ENCODE measurements at regions not wholly inside any gene's neighbourhood (a gene's known extent, or its start where the extent isn't known, plus 50 kb on each side); places are given as distances from the start of the nearest gene placed in this dataset.

DNA sequence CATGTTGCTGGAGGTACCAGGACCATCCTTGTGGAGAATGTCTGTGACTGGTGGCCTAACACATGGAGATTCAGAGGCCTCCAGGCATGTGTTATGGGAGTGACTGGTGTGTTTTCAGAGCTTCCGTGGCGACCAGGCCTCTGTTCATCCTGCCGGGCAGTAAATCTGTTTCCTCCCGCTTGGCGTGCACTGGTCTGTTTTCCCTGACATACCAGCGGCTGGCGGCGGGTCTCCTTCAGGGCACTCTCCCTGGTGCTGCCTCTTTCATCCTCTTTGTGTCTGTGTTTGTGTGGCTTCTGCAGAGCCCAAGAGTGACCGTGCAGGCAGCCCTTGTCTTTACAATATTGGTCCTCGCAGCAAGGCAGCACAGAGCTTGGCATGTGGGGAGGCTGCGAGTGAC is 385.1 kb upstream of the MKI67 start:
- H3K27ac ChIP-seq (ENCODE audit: low read length) = no peak overlapping the region
- no peak overlapping the region for H3K9ac ChIP-seq (ENCODE audit: low read length)
- H3K27me3 ChIP-seq (ENCODE audit: insufficient read depth, low read depth, low read length) = no peaks in the 10 kb centered on the region
- no peaks in the 10 kb centered on the region for H4K20me1 ChIP-seq (ENCODE audit: insufficient read depth)
- no peaks in the 10 kb centered on the region for H3K9me2 ChIP-seq (ENCODE audit: insufficient read depth, low read length)
- no peak overlapping the region for H3K4me2 ChIP-seq (ENCODE audit: low read length)
- H3K79me2 ChIP-seq (replicated peaks; ENCODE audit: insufficient read depth, low read length) = no peaks in the 10 kb centered on the region
- H3F3A ChIP-seq (ENCODE audit: insufficient read depth, low read length, poor library complexity, severe bottlenecking) = no peaks in the 10 kb centered on the region
- no peaks in the 10 kb centered on the region for H3K9me3 ChIP-seq (ENCODE audit: low read length)
- no peaks in the 10 kb centered on the region for H3K36me3 ChIP-seq (ENCODE audit: insufficient read depth, low read length)
- TF ChIP-seq RAD21 (conservative IDR thresholded peaks at IDR 0.05) = no peak
- H3K4me3 ChIP-seq (ENCODE audit: low read length) = no peak overlapping the region
- H2AFZ ChIP-seq (ENCODE audit: low read depth, low read length) = no peak overlapping the region

DNA sequence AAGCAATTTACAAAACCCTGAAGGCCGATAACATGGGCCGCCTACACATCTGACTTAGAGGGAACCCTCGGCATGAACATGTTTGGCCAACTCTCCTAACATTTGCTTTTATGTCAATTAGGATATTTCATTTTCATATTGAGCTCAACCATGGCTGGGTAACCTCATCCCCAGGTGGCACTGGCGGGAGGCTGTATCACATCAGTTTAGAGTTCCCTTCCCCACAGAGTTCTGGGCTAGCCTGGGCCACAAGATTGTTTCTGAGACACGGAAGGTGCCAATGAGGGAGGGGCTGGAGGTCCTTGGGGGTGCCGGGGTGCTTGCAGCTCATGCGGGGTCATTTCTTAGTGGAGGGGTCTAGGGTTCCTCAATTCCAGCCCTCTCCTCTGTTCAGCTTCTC is 386.5 kb upstream of the MKI67 start:
- no peaks in the 10 kb centered on the region for H3K79me2 ChIP-seq (replicated peaks; ENCODE audit: insufficient read depth, low read length)
- no peak overlapping the region for H2AFZ ChIP-seq (ENCODE audit: low read depth, low read length)
- H3K27ac ChIP-seq (ENCODE audit: low read length) = no peak overlapping the region
- H3K9me2 ChIP-seq (ENCODE audit: insufficient read depth, low read length) = no peaks in the 10 kb centered on the region
- no peaks in the 10 kb centered on the region for H3K36me3 ChIP-seq (ENCODE audit: insufficient read depth, low read length)
- H3K27me3 ChIP-seq (ENCODE audit: insufficient read depth, low read depth, low read length) = no peaks in the 10 kb centered on the region
- no peaks in the 10 kb centered on the region for H4K20me1 ChIP-seq (ENCODE audit: insufficient read depth)
- no peak overlapping the region for H3K4me3 ChIP-seq (ENCODE audit: low read length)
- H3K9ac ChIP-seq (ENCODE audit: low read length) = no peak overlapping the region
- TF ChIP-seq MXI1 (conservative IDR thresholded peaks at IDR 0.05; ENCODE audit: poor library complexity, severe bottlenecking) (no peak), EP300 (conservative IDR thresholded peaks at IDR 0.05; ENCODE audit: poor library complexity, severe bottlenecking) (no peak), SMC3 (conservative IDR thresholded peaks at IDR 0.05; ENCODE audit: poor library complexity) (no peak), RAD21 (conservative IDR thresholded peaks at IDR 0.05) (no peak), POLR2AphosphoS5 (IDR thresholded peaks at IDR 0.05) (no peak), EZH2 (IDR thresholded peaks at IDR 0.05; ENCODE audit: borderline replicate concordance, insufficient read depth, low read length, poor library complexity, severe bottlenecking) (no peak), TAF1 (IDR thresholded peaks at IDR 0.05; ENCODE audit: low read depth) (no peak)
- TF ChIP-seq, protein P1, sequence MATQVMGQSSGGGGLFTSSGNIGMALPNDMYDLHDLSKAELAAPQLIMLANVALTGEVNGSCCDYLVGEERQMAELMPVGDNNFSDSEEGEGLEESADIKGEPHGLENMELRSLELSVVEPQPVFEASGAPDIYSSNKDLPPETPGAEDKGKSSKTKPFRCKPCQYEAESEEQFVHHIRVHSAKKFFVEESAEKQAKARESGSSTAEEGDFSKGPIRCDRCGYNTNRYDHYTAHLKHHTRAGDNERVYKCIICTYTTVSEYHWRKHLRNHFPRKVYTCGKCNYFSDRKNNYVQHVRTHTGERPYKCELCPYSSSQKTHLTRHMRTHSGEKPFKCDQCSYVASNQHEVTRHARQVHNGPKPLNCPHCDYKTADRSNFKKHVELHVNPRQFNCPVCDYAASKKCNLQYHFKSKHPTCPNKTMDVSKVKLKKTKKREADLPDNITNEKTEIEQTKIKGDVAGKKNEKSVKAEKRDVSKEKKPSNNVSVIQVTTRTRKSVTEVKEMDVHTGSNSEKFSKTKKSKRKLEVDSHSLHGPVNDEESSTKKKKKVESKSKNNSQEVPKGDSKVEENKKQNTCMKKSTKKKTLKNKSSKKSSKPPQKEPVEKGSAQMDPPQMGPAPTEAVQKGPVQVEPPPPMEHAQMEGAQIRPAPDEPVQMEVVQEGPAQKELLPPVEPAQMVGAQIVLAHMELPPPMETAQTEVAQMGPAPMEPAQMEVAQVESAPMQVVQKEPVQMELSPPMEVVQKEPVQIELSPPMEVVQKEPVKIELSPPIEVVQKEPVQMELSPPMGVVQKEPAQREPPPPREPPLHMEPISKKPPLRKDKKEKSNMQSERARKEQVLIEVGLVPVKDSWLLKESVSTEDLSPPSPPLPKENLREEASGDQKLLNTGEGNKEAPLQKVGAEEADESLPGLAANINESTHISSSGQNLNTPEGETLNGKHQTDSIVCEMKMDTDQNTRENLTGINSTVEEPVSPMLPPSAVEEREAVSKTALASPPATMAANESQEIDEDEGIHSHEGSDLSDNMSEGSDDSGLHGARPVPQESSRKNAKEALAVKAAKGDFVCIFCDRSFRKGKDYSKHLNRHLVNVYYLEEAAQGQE (IDR thresholded peaks at IDR 0.05; ENCODE audit: borderline replicate concordance) = no peak
- TF ChIP-seq, protein P2, sequence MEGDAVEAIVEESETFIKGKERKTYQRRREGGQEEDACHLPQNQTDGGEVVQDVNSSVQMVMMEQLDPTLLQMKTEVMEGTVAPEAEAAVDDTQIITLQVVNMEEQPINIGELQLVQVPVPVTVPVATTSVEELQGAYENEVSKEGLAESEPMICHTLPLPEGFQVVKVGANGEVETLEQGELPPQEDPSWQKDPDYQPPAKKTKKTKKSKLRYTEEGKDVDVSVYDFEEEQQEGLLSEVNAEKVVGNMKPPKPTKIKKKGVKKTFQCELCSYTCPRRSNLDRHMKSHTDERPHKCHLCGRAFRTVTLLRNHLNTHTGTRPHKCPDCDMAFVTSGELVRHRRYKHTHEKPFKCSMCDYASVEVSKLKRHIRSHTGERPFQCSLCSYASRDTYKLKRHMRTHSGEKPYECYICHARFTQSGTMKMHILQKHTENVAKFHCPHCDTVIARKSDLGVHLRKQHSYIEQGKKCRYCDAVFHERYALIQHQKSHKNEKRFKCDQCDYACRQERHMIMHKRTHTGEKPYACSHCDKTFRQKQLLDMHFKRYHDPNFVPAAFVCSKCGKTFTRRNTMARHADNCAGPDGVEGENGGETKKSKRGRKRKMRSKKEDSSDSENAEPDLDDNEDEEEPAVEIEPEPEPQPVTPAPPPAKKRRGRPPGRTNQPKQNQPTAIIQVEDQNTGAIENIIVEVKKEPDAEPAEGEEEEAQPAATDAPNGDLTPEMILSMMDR (IDR thresholded peaks at IDR 0.05; ENCODE audit: poor library complexity, severe bottlenecking) = no peak
- H3F3A ChIP-seq (ENCODE audit: insufficient read depth, low read length, poor library complexity, severe bottlenecking) = no peaks in the 10 kb centered on the region
- H3K4me2 ChIP-seq (ENCODE audit: low read length) = no peak overlapping the region
- no peaks in the 10 kb centered on the region for H3K9me3 ChIP-seq (ENCODE audit: low read length)

DNA sequence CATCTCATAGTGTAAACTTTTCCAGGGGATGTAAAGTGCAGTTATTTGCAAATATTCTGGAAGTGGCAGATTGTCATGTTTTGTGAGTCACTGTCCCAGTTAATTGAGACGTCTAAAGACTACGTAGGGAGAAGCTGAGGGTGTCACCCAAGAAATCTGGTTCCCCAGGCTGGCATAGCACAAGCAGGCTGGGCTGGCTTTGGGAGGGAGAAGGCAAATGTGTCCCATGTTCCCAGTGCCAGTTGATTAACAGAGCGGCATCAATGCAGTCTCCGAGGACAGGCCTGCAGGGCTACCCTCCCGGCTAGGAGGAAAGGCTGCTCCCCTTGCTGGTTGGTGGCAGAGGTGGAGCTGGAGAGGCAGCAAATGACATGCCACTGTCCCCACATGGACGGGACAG is 388.3 kb upstream of the MKI67 start:
- H3K9me2 ChIP-seq (ENCODE audit: insufficient read depth, low read length) = no peaks in the 10 kb centered on the region
- H3K27ac ChIP-seq (ENCODE audit: low read length) = no peak overlapping the region
- no peaks in the 10 kb centered on the region for H3K36me3 ChIP-seq (ENCODE audit: insufficient read depth, low read length)
- no peaks in the 10 kb centered on the region for H3K79me2 ChIP-seq (replicated peaks; ENCODE audit: insufficient read depth, low read length)
- no peaks in the 10 kb centered on the region for H3K27me3 ChIP-seq (ENCODE audit: insufficient read depth, low read depth, low read length)
- H4K20me1 ChIP-seq (ENCODE audit: insufficient read depth) = no peaks in the 10 kb centered on the region
- H3K4me3 ChIP-seq (ENCODE audit: low read length) = no peak overlapping the region
- no peaks in the 10 kb centered on the region for H3K9me3 ChIP-seq (ENCODE audit: low read length)
- no peak overlapping the region for H2AFZ ChIP-seq (ENCODE audit: low read depth, low read length)
- no peak overlapping the region for H3K9ac ChIP-seq (ENCODE audit: low read length)
- H3F3A ChIP-seq (ENCODE audit: insufficient read depth, low read length, poor library complexity, severe bottlenecking) = no peaks in the 10 kb centered on the region
- no peak for TF ChIP-seq MXI1 (conservative IDR thresholded peaks at IDR 0.05; ENCODE audit: poor library complexity, severe bottlenecking)
- no peak for TF ChIP-seq EP300 (conservative IDR thresholded peaks at IDR 0.05; ENCODE audit: poor library complexity, severe bottlenecking)
- TF ChIP-seq SMC3 (conservative IDR thresholded peaks at IDR 0.05; ENCODE audit: poor library complexity) = no peak
- no peak for TF ChIP-seq RAD21 (conservative IDR thresholded peaks at IDR 0.05)
- TF ChIP-seq, protein P2 (IDR thresholded peaks at IDR 0.05; ENCODE audit: poor library complexity, severe bottlenecking) = no peak
- TF ChIP-seq POLR2AphosphoS5 (IDR thresholded peaks at IDR 0.05) = no peak
- TF ChIP-seq, protein P1 (IDR thresholded peaks at IDR 0.05; ENCODE audit: borderline replicate concordance) = no peak
- TF ChIP-seq TAF1 (IDR thresholded peaks at IDR 0.05; ENCODE audit: low read depth) = no peak
- no peak for TF ChIP-seq EZH2 (IDR thresholded peaks at IDR 0.05; ENCODE audit: borderline replicate concordance, insufficient read depth, low read length, poor library complexity, severe bottlenecking)
- H3K4me2 ChIP-seq (ENCODE audit: low read length) = no peak overlapping the region
